Activated T-cell treated with anti-CD3 and anti-CD28 coated beads for 48 hours (primary cell): ENCODE measurements at regions not wholly inside any gene's neighbourhood (a gene's known extent, or its start where the extent isn't known, plus 50 kb on each side); places are given as distances from the start of the nearest gene placed in this dataset.
"Not testable (repeated sequence)": the region's sequence is repeated elsewhere in the genome, so short reads cannot be mapped to it uniquely, and the experiment has no call there.

Experiments used
- DNase-seq: peaks from one replicate; pipeline ENCODE4 v3.0.0-alpha.2; 2020; ENCODE audit warnings: low read depth

DNA sequence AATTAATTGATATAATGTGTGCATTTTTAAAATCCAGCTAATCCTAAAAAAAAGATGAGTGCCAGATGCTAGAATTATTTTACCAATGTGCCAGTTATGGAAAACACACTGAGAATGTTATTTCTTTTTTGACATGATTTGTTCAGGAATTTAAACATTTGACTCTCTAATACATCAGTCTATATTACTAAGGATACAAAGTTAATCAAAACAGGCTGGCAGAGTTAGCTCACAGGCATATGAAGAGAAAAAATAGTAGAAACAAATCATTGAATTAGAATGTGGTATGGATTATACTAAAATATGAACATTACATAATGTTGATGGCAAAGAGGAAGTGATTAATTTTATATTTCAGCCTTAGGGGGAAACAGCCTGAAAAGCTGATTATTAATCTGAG lies 368.3 kb upstream of the GJE1 start:
- no peak for DNase-seq

DNA sequence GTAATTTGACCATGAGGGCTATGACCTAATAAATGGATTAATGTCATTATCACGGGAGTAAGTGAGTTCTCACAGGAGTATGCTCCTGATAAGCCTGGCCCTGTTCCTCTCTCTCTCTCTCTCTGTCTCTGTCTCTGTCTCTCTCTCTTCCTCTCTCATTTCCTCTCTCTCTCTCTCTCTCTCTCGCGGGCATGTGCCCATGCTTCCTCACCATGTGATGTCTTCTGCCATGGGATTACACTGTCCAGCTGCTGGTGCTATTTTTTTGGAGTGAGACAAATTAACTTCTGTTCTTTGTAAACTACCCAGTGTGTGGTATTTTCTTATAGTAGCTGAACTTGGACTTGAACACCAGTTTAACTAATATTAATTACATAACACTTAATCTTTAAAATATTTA lies 374.3 kb upstream of the GJE1 start:
- no peak for DNase-seq

DNA sequence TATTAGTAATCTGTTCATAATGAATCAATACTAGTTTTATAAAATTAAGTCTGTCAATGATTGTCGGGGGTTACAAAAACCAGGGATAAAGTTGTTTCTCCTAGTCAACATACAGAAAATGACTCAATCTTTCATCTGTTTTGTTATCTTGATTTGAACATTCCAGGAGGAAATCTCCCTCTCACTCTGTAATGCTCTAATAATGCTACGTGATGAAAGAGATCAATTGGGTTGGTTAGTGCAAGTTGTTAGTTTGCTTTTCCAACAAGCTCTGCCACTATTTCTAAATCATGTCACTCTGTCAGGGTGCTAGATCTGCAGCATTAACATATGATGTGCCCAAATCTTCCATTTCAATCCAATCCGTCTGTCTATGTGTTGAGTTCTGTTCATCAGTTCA lies 379.5 kb upstream of the GJE1 start:
- no peak for DNase-seq

DNA sequence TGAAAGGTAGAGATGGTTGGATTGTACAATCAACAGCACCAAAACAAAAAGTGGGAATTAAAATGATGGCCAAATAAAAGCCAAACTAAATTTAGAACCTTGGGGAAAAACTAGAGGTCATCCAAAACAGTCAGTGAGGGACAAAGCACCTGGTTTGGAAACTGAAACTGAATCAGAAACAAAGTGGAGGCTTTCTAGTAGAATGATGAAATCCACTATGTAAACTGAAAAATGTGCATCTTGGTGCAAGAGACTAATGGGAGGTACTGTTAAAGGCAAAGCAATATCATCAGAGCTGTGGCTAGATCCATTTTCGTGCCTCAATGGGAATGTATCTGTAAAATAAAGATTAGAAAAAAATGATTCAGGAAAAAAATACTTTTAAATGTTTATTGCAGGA lies 380.0 kb upstream of the GJE1 start:
- DNase-seq: no peak

DNA sequence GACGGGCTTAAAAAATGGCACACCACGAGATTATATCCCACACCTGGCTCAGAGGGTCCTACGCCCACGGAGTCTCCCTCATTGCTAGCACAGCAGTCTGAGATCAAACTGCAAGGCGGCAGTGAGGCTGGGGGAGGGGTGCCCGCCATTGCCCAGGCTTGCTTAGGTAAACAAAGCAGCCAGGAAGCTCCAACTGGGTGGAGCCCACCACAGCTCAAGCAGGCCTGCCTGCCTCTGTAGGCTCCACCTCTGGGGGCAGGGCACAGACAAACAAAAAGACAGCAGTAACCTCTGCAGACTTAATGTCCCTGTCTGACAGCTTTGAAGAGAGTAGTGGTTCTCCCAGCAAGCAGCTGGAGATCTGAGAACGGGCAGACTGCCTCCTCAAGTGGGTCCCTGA lies 386.4 kb upstream of the GJE1 start:
- not testable (repeated sequence) for DNase-seq

DNA sequence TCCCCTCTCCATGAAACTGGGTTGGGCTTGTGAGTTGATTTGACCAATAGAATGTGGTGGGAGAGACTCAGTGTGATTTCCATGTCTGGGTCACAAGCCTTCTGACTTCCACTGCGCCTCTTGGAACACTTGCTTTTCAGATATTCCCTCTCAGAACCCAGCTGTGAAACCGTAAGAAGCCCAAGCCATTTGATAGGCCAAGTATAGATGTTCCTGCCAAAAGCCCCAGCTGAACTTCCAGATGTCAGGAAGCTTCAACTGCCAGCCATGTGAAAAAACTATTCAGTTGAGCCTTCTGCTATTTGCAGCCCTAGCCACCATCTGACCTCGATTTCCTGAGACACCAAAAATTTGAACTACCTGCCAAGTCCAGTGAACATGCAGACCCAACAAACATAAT lies 387.8 kb upstream of the GJE1 start:
- DNase-seq: no peak

DNA sequence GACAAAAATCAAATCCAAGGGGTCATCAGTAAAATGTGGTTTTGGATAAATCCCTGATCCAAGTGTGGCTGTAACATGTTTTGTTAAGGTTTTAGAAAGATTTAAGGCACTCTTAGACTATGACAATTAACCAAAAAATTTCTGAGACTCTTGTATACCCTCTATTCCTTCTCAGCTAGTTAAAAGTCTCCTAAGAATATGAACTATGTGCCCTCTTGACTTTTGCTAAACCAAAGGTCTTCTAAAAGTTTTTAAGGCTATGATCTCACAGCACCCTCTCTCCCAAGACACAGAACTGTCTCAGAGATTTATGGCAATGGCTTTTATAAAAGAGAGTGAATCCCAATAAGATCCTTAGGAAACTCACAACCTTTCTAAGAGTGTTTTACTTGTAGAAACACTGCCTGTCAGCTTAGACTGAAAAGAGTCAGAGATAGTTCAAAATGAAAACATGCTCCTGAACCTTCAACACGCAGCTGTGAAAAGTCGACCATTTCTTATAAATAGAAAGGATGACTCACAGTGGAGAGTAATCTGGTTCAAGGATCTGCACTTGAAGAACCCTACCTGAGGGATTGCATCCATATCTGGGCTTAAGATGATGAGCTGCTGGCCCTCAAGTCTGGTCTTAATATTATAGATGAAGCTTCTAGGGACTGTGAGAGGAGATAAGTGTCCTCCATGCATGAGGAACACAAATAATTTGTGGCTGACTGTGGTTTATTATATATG lies 388.4 kb upstream of the GJE1 start:
- DNase-seq: no peak

DNA sequence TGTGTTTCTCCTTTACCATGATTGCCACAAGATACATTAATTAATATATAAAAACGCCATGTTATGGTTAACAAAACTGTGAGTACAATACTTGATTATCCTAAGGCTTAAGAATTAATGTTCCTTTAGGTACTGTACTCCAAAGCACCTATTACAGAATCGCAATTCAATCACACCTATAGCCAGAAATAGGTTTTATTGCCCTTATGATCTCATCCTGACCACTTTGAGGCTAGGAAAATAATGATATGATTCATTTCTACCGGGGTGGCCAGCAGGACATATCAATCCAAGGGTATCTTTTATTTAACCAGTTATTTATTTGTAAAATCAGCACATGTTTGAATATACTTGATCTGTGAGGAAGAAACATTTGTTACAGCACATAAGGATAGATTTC lies 396.6 kb upstream of the GJE1 start:
- DNase-seq: no peak

DNA sequence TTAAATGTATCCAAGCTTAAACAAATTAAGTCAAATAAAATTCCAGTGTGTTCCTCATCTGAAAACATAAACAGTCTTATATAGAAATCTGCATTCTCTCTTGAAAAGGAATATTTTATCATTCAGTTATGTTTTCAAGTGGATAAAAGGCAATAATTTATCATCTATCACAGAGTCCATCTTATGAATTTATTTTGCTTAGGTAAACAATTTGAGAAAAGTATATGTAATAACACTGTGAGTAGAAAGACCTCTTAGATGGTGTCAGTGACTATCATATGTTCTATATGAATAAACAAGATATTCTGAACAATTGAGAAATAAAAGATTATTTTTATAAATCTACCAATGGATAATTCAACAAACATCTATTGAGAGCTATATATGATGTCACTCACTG lies 397.6 kb upstream of the GJE1 start:
- DNase-seq: no peak

DNA sequence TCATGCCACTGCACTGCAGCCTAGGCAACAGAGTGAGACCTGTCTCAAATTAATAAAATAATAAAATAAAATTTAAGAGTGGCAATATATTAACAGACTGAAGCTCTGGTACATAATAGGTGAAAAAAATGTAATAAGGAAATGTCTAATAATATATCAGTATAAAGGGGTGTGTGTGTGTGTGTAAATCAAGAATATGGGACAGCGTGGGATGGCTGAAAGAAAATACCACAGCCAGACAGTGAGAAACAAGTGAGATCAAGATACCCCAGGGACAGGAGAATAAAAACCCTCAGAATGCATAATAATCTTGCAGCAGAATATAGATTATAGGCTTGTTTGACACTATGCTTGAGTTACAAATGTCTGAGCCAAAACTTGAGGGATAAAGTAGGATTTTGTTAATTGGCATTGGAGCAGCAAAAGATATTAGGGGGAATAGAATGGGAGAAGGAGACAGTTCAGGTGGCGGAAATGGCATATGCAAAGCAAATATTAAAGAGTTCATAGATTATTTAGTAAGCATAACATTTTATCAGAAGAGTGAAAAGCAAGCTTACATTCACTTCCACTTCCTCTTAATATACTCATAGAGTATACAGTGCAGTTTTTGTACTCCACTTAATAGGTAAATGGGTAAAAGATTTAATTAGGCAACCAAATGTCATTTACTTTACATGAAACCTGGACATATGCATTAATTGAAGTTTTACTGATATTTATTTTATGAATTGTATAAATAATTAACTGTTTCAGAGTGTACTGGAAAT lies 398.5 kb upstream of the GJE1 start:
- DNase-seq: no peak

DNA sequence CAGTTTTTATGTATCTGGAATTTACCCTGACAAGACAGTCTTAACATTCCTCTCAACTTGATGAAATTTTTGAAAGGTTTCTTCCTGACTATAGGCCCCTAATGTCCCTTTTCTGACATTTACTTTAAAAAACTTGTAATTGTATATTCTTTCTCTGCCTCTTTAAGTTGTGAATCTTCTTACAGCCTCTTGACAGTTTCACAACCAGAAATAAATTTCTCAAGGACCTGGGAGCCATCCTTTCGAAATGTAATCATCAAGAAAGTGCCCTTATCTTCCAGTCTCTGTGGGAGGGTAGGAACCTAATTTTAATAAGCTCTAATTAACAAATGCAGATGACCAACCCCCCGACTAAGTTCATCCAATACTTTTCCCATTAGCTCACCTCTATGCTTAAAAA lies 403.6 kb upstream of the GJE1 start:
- DNase-seq: no peak

DNA sequence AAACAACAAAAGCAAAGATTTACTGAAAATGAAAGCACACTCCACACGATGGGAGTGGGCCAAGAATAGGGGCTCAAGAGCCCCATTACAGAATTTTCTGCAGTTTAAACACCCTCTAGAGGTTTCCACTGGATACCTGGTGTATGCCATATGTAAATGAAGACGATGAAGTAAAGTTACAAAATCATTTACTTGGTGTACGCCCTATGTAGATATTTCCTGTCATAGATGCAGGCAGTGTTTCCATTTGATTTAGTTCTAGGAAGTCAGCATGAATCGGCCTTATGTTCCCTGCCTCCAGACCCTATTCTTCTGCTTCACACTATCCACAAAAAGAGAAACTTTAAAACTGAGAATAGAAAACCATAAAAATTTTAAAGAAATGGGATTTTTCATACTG lies 404.4 kb upstream of the GJE1 start:
- DNase-seq: no peak

DNA sequence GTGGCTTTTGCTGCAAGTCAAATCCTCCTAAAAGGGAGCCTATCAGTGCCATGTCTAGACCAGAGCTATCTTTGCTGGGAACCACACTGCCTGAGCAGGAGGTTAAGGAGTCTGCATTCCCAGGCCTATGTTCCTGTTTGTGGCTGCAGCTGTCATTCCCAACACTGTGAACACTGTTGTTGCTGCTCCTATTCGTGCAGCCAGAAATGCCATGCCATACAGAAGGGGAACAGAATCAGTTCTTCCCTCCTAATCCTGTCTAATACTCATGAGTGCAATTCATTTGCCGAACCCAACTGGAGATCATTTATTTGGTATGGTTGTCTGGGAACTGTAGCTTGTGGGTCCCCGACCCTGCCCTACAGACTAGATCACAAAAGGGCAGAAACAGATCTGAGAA lies 406.5 kb upstream of the GJE1 start:
- DNase-seq: no peak

DNA sequence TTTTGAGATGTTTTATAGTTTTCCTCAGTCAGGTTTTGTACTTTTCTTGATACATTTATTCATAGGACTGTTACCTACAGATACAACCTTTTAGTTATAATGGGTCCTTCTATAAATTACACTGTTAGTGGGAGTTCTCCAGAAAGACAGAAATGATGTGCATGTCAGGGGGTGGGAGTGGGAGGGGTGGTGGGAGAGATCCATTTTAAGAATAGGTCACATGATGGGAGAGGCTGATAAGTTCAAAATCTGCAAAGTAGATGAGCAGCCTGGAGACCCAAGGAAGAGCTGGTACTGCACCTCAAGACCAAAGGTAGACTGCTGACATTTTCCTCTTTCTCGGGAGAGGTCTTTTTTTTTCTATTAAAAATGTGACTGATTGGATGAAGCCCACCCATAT lies 408.0 kb upstream of the GJE1 start:
- DNase-seq: no peak

DNA sequence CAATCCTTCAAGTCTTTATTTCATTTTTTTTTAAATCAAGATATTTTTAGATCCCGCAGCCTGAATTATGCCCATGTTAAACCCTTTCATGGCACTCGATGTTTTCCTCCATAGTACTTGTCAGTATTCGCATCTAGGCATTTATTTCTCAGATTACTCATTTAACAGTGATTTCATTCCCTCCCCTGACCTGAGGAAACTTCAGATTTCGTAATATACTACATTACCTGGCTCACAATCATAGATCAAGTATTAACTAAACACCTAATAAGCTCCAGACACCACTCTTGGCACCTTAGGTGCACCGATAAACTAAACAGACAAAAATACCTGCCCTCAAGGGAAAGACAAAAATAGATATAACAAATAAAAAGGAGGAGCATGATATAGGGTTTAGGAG lies 413.2 kb upstream of the GJE1 start:
- no peak for DNase-seq

DNA sequence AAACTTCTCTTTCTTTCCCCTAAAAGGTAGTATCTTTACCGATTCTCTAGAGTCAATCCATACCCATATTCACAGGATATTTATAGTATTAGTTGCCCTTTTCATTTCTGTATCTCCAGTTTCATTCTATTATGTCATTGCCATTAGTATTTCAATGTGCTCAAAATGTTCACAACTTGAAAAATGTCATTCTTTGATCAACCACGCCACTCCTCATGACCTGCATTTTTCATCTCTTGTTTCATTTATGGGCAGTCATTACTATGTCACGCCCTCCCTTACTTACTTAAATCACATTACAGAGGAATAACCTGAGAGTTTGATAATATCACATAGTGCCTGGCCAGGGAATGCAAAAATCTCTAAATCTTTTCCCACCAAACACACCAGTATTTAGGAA lies 427.3 kb upstream of the GJE1 start:
- DNase-seq: no peak

DNA sequence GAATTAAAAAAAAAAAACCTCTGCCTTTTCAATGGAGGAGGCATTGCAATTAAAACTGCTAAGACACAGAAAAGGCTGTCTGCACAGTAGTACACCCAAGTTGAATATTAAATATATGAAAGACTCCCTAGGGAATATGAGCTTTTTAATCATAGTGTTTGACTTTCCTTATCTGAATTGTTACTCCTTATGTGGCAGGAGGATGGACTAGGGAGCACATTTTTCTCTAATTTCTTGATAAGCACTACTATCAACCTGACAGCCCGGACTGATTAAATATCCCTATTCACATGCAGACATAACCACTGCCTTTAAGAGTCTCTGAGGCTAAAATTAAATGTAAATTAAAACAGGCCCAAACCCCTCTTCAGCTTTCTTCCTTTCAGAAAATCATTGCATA lies 428.6 kb upstream of the GJE1 start:
- no peak for DNase-seq

DNA sequence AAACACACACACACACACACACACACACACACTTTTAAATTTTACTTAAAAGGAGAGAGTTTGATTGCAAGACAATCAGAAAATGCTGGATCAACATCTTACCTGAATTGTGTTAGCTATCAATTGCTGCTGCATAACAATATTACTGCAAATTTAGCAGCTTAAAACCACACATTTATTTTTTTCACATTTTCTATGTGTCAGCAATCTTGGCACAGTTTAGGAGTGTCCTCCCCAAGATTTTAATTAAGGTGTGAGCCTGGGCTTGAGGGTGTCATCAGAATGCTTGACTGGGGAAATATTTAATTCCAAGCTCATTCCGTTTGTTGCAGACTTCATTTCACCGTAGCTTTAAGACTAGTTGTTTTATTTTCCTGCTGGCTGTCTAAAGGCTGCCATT lies 431.0 kb upstream of the GJE1 start:
- DNase-seq: no peak

DNA sequence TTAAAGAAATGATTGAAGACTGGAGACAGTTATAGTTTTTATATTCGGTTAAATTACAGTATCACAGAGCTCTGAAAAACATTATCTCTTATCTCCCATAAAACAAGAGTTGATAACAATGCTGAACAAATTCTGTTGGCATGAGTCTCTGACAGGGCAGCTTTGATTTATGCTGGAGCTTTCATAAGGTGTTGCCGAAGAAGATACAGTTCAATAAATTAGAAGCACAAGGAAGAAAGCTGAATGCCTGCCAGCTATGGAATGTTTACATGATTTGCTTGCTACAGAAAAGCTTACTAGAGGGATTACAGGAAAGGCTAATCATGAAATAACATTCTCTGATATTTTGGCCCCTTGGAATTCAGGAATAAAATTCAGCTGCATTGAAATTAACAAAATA lies 431.9 kb upstream of the GJE1 start:
- DNase-seq: no peak

DNA sequence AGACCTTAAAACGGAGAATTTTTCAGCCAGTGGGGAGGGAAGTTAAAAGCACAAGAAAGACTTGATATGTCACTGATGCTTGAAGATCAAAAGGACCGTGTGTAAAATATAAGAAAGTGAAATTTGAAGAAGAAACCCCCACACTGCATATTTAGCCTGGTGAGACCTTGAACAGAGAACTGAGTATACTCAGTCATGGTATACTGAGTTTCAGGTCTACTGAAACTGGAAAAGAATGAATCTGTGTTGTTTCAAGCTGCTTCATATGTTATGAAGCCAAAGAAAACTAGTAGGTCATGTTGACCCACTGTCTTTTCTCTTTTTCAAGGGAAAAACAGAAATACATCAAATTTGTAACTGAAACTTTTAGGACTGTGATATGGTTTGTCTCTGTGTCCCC lies 443.8 kb upstream of the GJE1 start:
- DNase-seq: no peak

DNA sequence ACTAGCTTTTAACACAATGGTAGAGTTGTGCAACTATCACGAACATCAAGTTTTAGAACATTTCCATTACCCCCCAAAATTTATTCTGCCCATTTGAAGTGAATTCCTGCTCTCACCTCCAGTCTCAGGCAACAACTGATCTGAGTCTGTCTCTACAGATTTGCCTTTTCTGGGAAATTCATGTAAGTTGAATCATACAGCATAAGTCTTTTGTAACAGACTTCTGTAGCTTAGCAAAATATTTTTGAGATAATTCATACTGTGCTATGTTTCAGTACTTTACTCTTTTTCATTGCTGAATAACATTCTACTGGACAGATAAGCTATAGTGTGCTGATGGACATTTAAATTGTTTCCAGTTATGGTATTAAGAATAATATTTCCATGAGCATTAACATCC lies 447.3 kb upstream of the GJE1 start:
- no peak for DNase-seq

DNA sequence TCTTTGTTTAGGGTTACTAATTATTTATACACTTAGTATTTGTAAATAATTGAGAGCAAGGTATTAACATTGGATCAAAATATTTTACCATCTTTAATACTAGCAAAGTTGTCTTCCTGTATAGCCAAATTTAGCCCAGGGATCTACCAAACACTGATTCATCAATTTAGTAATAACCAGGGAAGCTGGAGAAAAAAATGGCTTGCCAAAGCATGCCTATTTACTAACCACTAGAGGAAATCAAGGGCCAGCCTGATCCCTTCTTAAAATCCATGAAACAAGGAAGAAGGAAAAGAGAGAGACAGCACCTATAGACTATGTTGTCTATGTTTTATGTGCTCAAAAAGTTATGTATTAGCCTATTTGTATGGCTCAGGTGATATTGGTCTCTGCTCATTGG lies 450.3 kb upstream of the GJE1 start:
- DNase-seq: no peak

DNA sequence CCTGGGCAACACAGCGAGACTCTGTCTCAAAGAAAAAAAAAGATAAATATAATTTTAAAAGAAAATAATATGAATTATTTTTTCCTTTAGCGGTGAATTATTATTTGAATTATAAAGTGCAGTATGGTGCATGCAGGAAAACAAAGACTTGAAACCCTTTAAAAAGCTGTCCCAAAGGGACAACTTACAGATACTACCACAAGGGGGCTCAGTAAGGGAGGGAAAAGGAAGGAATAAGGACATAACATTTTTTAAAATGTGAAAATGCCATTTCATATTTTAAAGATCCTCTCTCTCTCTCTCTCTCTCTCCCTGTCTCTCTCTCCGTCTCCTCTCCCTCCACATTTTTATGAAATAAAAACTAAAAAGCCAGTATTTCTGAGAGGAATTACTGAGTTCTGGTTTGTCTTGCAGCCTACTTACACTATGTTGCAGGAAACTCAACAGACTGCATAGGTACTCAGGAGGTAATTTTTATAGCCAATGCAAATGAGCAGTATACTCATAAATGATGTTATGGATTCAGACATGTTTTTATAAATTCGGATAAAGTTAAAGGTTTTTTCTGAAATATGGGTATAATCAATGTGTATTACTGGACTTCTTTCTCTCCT lies 455.0 kb upstream of the GJE1 start:
- DNase-seq: no peak

DNA sequence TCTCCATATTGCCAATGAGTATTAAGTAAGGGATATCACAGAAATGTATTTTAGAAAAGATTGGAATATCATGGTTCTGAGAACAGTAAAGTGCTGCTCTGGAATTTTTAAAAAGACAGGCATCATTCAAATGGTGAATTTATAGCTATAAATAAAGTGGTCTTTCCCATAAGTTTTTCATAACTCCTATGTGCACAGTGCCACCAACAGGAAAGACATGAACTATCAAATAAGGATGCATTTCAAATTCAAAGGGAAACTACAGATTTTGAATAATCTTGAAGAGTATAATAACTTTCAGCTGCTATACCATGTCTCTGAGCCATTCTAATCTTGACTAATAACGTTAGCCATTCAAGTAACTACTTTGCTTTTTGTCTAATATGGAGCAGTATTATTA lies 456.8 kb upstream of the GJE1 start:
- DNase-seq: no peak
